GM10266 (cell line): ENCODE measurements at regions not wholly inside any gene's neighbourhood (a gene's known extent, or its start where the extent isn't known, plus 50 kb on each side); places are given as distances from the start of the nearest gene placed in this dataset.
"Not testable (repeated sequence)": the region's sequence is repeated elsewhere in the genome, so short reads cannot be mapped to it uniquely, and the experiment has no call there.

ENCODE experiments used
- DNase-seq: peaks from one replicate; pipeline ENCODE4 v3.0.0; 2012; ENCODE audit errors: extremely low spot score
- CTCF ChIP-seq: IDR thresholded peaks from 2 replicates; pipeline ENCODE4 v1.5.1; 2012; ENCODE audit warnings: mild to moderate bottlenecking, low read depth; ENCODE audit not compliant: control insufficient read depth, insufficient read depth; ENCODE audit errors: missing control alignments

GRCh38 chr11:38766796-38767195, 2168.8 kb upstream of the RAG2 start:
- no peak for DNase-seq
- no peak for TF ChIP-seq CTCF

- TF ChIP-seq CTCF = no peak
- no peak for DNase-seq
These were observed 2161.4 kb upstream of the RAG2 start for GRCh38 chr11:38759394-38759793.

GRCh38 chr11:38756537-38756936, 2158.5 kb upstream of the RAG2 start:
- TF ChIP-seq CTCF = no peak
- DNase-seq = no peak

- TF ChIP-seq CTCF = no peak
- DNase-seq = no peak
These were observed 2153.4 kb upstream of the RAG2 start for GRCh38 chr11:38751421-38751820.

- DNase-seq = not testable (repeated sequence)
These were observed 2148.5 kb upstream of the RAG2 start for GRCh38 chr11:38746516-38746915.

- TF ChIP-seq CTCF = no peak
- no peak for DNase-seq
These were observed 2125.3 kb upstream of the RAG2 start for GRCh38 chr11:38723361-38723760.

- no peak for DNase-seq
- TF ChIP-seq CTCF = no peak
These were observed 2123.7 kb upstream of the RAG2 start for GRCh38 chr11:38721586-38722315.

- TF ChIP-seq CTCF = no peak
- DNase-seq = no peak
These were observed 2120.6 kb upstream of the RAG2 start for GRCh38 chr11:38718659-38719058.
